Right kidney (tissue), 1 donor: ENCODE measurements at regions not wholly inside any gene's neighbourhood (a gene's known extent, or its start where the extent isn't known, plus 50 kb on each side); places are given as distances from the start of the nearest gene placed in this dataset.

Experiments used
- DNase-seq: peaks from one replicate; pipeline ENCODE4 v3.0.0-alpha.2; 2016

- no peak for DNase-seq
Observed at GRCh38 chr5:61689153-61689846, 357.2 kb downstream of the ZSWIM6 start.

GRCh38 chr5:61697809-61698558, 365.9 kb downstream of the ZSWIM6 start:
- no peak for DNase-seq

- DNase-seq = no peak
Observed at GRCh38 chr5:61701877-61702602, 370.0 kb downstream of the ZSWIM6 start.

- no peak for DNase-seq
Observed at GRCh38 chr5:61702784-61703183, 370.7 kb downstream of the ZSWIM6 start.

- DNase-seq = no peak
Observed at GRCh38 chr5:61704289-61704688, 372.2 kb downstream of the ZSWIM6 start.

- no peak for DNase-seq
Observed at GRCh38 chr5:61706751-61707150, 374.7 kb downstream of the ZSWIM6 start.

GRCh38 chr5:61719124-61719523, 387.1 kb downstream of the ZSWIM6 start:
- DNase-seq = no peak

- no peak for DNase-seq
Observed at GRCh38 chr5:61720829-61721228, 388.8 kb downstream of the ZSWIM6 start.

- DNase-seq = no peak
Observed at GRCh38 chr5:61724102-61724501, 392.0 kb downstream of the ZSWIM6 start.

GRCh38 chr5:61728287-61728686, 396.2 kb downstream of the ZSWIM6 start:
- no peak for DNase-seq

- DNase-seq = no peak
Observed at GRCh38 chr5:61730866-61731265, 398.8 kb downstream of the ZSWIM6 start.

GRCh38 chr5:61731267-61731945, 399.3 kb downstream of the ZSWIM6 start:
- DNase-seq = no peak

GRCh38 chr5:61731946-61732314, 399.9 kb downstream of the ZSWIM6 start:
- no peak for DNase-seq

- DNase-seq = peak; percentile 36
Observed at GRCh38 chr5:61732369-61732768, 400.3 kb downstream of the ZSWIM6 start.

- no peak for DNase-seq
Observed at GRCh38 chr5:61732796-61733195, 400.7 kb downstream of the ZSWIM6 start.

- no peak for DNase-seq
Observed at GRCh38 chr5:61734001-61734400, 401.9 kb downstream of the ZSWIM6 start.

- DNase-seq = no peak
Observed at GRCh38 chr5:61734966-61735365, 402.9 kb downstream of the ZSWIM6 start.

GRCh38 chr5:61735531-61735930, 403.5 kb downstream of the ZSWIM6 start:
- DNase-seq = no peak

GRCh38 chr5:61735995-61736394, 403.9 kb downstream of the ZSWIM6 start:
- no peak for DNase-seq

GRCh38 chr5:61737301-61737963, 405.4 kb downstream of the ZSWIM6 start:
- DNase-seq = no peak

GRCh38 chr5:61737964-61738340, 405.9 kb downstream of the ZSWIM6 start:
- DNase-seq = no peak

GRCh38 chr5:61738446-61738845, 406.4 kb downstream of the ZSWIM6 start:
- DNase-seq = no peak
